Keratinocyte (primary cell): ENCODE measurements at regions not wholly inside any gene's neighbourhood (a gene's known extent, or its start where the extent isn't known, plus 50 kb on each side); places are given as distances from the start of the nearest gene placed in this dataset.

Experiments used
- DNase-seq: peaks from one replicate; pipeline ENCODE4 v3.0.0-alpha.2; 2011; ENCODE audit warnings: low read depth, missing footprints, low spot score
- FAIRE-seq: peaks from 2 replicates; lab custom pipeline; 2011; peaks lifted over from hg19 to GRCh38; lab: Jason Lieb, UNC
- H2AFZ ChIP-seq: 2 replicates; pipeline ENCODE4 v1.6.0; 2012; ENCODE audit warnings: low read length, control low read depth, inconsistent platforms; ENCODE audit not compliant: control insufficient read depth
- H3K27ac ChIP-seq: 2 replicates; pipeline ENCODE4 v1.5.1; 2011; ENCODE audit warnings: low read length; ENCODE audit not compliant: control insufficient read depth, insufficient read depth
- H3K27me3 ChIP-seq: 3 replicates; pipeline ENCODE4 v1.6.0; 2011; ENCODE audit warnings: low read length; ENCODE audit not compliant: control insufficient read depth, insufficient read depth; ENCODE audit errors: extremely low read depth
- H3K36me3 ChIP-seq, 2 experiments: 2 replicates in 1 of 2; 3 replicates in 1 of 2; pipeline ENCODE4 v1.5.1; 2011; ENCODE audit warnings: low read length in 2 of 2, mild to moderate bottlenecking in 1 of 2; ENCODE audit not compliant: control insufficient read depth in 2 of 2, insufficient read depth in 2 of 2; ENCODE audit errors: extremely low read depth in 1 of 2
- H3K4me1 ChIP-seq: 3 replicates; pipeline ENCODE4 v1.5.1; 2011; ENCODE audit warnings: low read length; ENCODE audit not compliant: control insufficient read depth, insufficient read depth; ENCODE audit errors: extremely low read depth
- H3K4me2 ChIP-seq: 3 replicates; pipeline ENCODE4 v1.6.0; 2011; ENCODE audit warnings: low read depth, low read length; ENCODE audit not compliant: control insufficient read depth, insufficient read depth; ENCODE audit errors: extremely low read depth
- H3K4me3 ChIP-seq, 3 experiments: fragments of 200-600 bp in 1 of 3; sonication (generic) in 1 of 3; 2 replicates in 2 of 3; 3 replicates in 1 of 3; pipeline ENCODE4 v1.5.1; 2011 to 2016; ENCODE audit warnings: low read length in 3 of 3, mild to moderate bottlenecking in 3 of 3, control low read depth in 2 of 3, inconsistent platforms in 1 of 3, low read depth in 1 of 3, mixed read lengths in 1 of 3, mixed run types in 1 of 3, moderate library complexity in 1 of 3; ENCODE audit not compliant: control insufficient read depth in 2 of 3, insufficient read depth in 2 of 3; ENCODE audit errors: extremely low read depth in 1 of 3
- H3K79me2 ChIP-seq: 2 replicates; pipeline ENCODE4 v1.6.0; 2012; ENCODE audit warnings: low read length; ENCODE audit not compliant: control insufficient read depth, insufficient read depth
- H3K9ac ChIP-seq: 3 replicates; pipeline ENCODE4 v1.6.0; 2011; ENCODE audit warnings: low read length; ENCODE audit not compliant: control insufficient read depth, insufficient read depth; ENCODE audit errors: extremely low read depth
- H3K9me1 ChIP-seq: 3 replicates; pipeline ENCODE4 v1.6.0; 2011; ENCODE audit warnings: low read length; ENCODE audit not compliant: control insufficient read depth, insufficient read depth; ENCODE audit errors: extremely low read depth
- H3K9me3 ChIP-seq: 2 replicates; pipeline ENCODE4 v1.5.1; 2012; ENCODE audit warnings: low read depth, low read length; ENCODE audit not compliant: control insufficient read depth
- H4K20me1 ChIP-seq: 3 replicates; pipeline ENCODE4 v1.6.0; 2011; ENCODE audit warnings: low read length; ENCODE audit not compliant: control insufficient read depth, insufficient read depth; ENCODE audit errors: extremely low read depth
- EZH2 ChIP-seq: IDR thresholded peaks from one replicate; pipeline ENCODE4 v1.6.1; 2012; ENCODE audit warnings: inconsistent platforms, mild to moderate bottlenecking, low read length, moderate library complexity
- dilution Hi-C: fragments of 300-500 bp; cut with MboI; formaldehyde crosslinking; loops from one replicate; pipeline ENCODE4 v1.7.0; 2020; ENCODE audit warnings: low sequenced_read_pairs; ENCODE audit not compliant: extremely low pct_ligation_motif_present
- TF ChIP-seq, protein P1 (sequence below), 3 experiments: IDR thresholded peaks in 1 of 3; conservative IDR thresholded peaks in 1 of 3; optimal IDR thresholded peaks in 1 of 3; 2 replicates in 2 of 3; 3 replicates in 1 of 3; pipeline versions ENCODE3 to v1.5.1; 2011; ENCODE audit warnings: low read length in 3 of 3, mild to moderate bottlenecking in 3 of 3, moderate library complexity in 2 of 3, control low read depth in 1 of 3, inconsistent platforms in 1 of 3; ENCODE audit not compliant: insufficient read depth in 2 of 3; ENCODE audit errors: extremely low read depth in 1 of 3

DNA sequence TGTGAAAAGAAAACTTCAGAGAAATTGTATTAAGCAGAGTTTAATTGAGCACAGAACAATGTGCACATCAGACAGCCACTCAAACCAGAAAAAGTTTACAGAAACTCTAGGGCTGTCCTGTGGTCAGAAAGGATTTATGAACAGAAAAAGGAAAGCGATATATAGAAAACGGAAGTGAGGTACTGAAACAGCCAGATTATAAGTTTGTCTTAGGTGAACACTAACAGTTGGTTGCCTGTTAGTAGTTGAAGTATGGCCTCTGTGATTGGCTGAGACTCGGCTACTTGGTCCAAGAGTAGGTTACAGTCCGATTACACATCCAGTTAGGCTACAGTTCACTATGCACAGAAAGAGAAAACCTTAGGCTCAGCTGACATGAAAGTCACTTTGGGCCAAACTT lies 1232.5 kb upstream of the RAG2 start:
- Histone ChIP-seq H3K79me2 (no peaks in the 10 kb centered on the region), H3K27ac (no peak overlapping the region), H3K4me2 (no peak overlapping the region), H3K4me3 (no peak overlapping the region), H3K4me1 (no peaks in the 10 kb centered on the region), H2AFZ (no peak overlapping the region), H3K9me3 (no peaks in the 10 kb centered on the region), H3K27me3 (no peaks in the 10 kb centered on the region), H4K20me1 (no peaks in the 10 kb centered on the region), H3K36me3 (no peaks in the 10 kb centered on the region), H3K9me1 (no peaks in the 10 kb centered on the region), H3K9ac (no peak overlapping the region)
- dilution Hi-C loops, result no loop called here
- FAIRE-seq, result no peak
- TF ChIP-seq EZH2, result no peak
- TF ChIP-seq, protein P1, sequence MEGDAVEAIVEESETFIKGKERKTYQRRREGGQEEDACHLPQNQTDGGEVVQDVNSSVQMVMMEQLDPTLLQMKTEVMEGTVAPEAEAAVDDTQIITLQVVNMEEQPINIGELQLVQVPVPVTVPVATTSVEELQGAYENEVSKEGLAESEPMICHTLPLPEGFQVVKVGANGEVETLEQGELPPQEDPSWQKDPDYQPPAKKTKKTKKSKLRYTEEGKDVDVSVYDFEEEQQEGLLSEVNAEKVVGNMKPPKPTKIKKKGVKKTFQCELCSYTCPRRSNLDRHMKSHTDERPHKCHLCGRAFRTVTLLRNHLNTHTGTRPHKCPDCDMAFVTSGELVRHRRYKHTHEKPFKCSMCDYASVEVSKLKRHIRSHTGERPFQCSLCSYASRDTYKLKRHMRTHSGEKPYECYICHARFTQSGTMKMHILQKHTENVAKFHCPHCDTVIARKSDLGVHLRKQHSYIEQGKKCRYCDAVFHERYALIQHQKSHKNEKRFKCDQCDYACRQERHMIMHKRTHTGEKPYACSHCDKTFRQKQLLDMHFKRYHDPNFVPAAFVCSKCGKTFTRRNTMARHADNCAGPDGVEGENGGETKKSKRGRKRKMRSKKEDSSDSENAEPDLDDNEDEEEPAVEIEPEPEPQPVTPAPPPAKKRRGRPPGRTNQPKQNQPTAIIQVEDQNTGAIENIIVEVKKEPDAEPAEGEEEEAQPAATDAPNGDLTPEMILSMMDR (optimal IDR thresholded peaks at IDR 0.05 in 1 of 3, IDR thresholded peaks at IDR 0.05 in 1 of 3, conservative IDR thresholded peaks at IDR 0.05 in 1 of 3; ENCODE audit: extremely low read depth in 1 of 3, insufficient read depth in 2 of 3, low read length in 3 of 3), result no peak
- no peak for DNase-seq

DNA sequence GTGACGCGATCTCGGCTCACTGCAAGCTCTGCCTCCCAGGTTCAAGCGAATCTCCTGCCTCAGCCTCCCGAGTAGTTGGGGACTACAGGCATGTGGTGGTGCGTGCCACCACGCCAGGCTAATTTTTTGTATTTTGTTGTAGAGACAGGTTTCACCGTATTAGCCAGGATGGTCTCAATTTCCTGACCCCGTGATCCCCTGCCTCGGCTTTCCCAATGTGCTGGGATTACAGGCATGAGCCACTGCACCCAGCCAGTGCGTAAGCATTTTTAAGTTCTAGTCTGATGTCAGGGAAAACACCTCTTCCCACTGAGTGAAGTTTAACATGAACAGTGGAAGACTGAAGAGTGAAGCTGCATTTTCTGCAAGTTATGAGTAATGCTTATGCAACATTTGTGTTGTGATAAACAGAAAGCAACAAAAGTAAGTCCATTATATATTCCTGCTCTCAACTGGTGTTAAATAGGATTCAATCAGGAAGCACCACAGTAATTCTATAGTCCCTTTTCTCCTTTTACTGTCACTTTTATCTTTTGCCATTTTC lies 1219.8 kb upstream of the RAG2 start:
- no peak overlapping the region for H2AFZ ChIP-seq
- FAIRE-seq, result no peak
- dilution Hi-C loops, result no loop called here

More for the DNA sequence above, 1219.8 kb upstream of the RAG2 start:
- H3K4me3 ChIP-seq, result no peak overlapping the region
- no peaks in the 10 kb centered on the region for H3K9me1 ChIP-seq
- H3K9ac ChIP-seq, result no peak overlapping the region
- no peaks in the 10 kb centered on the region for H3K79me2 ChIP-seq
- no peaks in the 10 kb centered on the region for H3K9me3 ChIP-seq
- H3K36me3 ChIP-seq, result no peaks in the 10 kb centered on the region
- no peak overlapping the region for H3K4me2 ChIP-seq
- no peak for DNase-seq
- TF ChIP-seq, protein P1 (optimal IDR thresholded peaks at IDR 0.05 in 1 of 3, IDR thresholded peaks at IDR 0.05 in 1 of 3, conservative IDR thresholded peaks at IDR 0.05 in 1 of 3; ENCODE audit: extremely low read depth in 1 of 3, insufficient read depth in 2 of 3, low read length in 3 of 3), result no peak
- TF ChIP-seq EZH2, result no peak
- no peaks in the 10 kb centered on the region for H4K20me1 ChIP-seq
- no peak overlapping the region for H3K27ac ChIP-seq
- H3K4me1 ChIP-seq, result no peaks in the 10 kb centered on the region
- H3K27me3 ChIP-seq, result no peaks in the 10 kb centered on the region
